ENCODE measurements at regions not wholly inside any gene's neighbourhood (a gene's known extent, or its start where the extent isn't known, plus 50 kb on each side); places are given as distances from the start of the nearest gene placed in this dataset.

DNA sequence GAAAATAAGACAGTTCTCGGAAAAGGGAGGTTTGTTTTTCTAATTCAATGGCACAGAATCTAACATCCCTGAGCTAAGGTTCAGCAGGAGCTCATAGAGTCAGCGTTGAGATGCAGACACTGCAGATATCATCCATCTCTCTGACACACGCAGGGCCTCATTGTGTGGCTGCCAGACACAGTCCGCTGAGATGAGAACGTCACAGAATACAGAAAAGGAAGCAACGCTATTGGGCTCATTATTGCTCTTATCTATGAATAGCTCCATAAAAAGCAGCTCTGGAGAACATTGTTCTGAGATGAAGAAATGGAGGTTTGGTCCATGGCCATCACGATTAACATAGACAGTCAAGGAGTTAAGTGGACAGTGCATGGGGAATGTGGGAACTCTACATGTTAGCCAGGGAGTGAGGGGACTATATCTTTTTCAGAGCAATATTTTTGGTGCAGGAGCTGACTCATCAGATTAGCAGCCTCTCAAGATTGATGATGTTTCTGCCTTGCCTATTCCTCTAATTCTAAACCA, 771.6 kb upstream of the CXADR start:
- no peak for DNase-seq
- TF ChIP-seq, protein P1, sequence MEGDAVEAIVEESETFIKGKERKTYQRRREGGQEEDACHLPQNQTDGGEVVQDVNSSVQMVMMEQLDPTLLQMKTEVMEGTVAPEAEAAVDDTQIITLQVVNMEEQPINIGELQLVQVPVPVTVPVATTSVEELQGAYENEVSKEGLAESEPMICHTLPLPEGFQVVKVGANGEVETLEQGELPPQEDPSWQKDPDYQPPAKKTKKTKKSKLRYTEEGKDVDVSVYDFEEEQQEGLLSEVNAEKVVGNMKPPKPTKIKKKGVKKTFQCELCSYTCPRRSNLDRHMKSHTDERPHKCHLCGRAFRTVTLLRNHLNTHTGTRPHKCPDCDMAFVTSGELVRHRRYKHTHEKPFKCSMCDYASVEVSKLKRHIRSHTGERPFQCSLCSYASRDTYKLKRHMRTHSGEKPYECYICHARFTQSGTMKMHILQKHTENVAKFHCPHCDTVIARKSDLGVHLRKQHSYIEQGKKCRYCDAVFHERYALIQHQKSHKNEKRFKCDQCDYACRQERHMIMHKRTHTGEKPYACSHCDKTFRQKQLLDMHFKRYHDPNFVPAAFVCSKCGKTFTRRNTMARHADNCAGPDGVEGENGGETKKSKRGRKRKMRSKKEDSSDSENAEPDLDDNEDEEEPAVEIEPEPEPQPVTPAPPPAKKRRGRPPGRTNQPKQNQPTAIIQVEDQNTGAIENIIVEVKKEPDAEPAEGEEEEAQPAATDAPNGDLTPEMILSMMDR (IDR thresholded peaks at IDR 0.05), result no peak
- no peak overlapping the region for H3K4me3 ChIP-seq
- intact Hi-C loops (cut with DNase I), result no loop called here
- no peak for ATAC-seq
- H3K27ac ChIP-seq, result no peak overlapping the region
- H3K4me1 ChIP-seq, result no peaks in the 10 kb centered on the region
- no peaks in the 10 kb centered on the region for H3K36me3 ChIP-seq
- no peaks in the 10 kb centered on the region for H3K27me3 ChIP-seq
- H3K9me3 ChIP-seq, result no peaks in the 10 kb centered on the region

- TF ChIP-seq, protein P1 (IDR thresholded peaks at IDR 0.05), result no peak
- H3K27ac ChIP-seq, result no peak overlapping the region
- peak; percentile 30 for ATAC-seq
- H3K9me3 ChIP-seq, result no peaks in the 10 kb centered on the region
- intact Hi-C loops (cut with DNase I), result no loop called here
- H3K36me3 ChIP-seq, result no peaks in the 10 kb centered on the region
- H3K4me1 ChIP-seq, result no peaks in the 10 kb centered on the region
- DNase-seq, result no peak
- H3K4me3 ChIP-seq, result no peak overlapping the region
- H3K27me3 ChIP-seq, result no peaks in the 10 kb centered on the region
Observed at GRCh38 chr21:16742131-16742641, 770.7 kb upstream of the CXADR start.

- intact Hi-C loops (cut with DNase I), result no loop called here
- TF ChIP-seq, protein P1 (IDR thresholded peaks at IDR 0.05), result no peak
- Histone ChIP-seq H3K4me1 (no peaks in the 10 kb centered on the region), H3K4me3 (no peak overlapping the region), H3K27me3 (no peaks in the 10 kb centered on the region), H3K27ac (no peak overlapping the region), H3K36me3 (no peaks in the 10 kb centered on the region), H3K9me3 (no peaks in the 10 kb centered on the region)
- no peak for ATAC-seq
- no peak for DNase-seq
Observed at GRCh38 chr21:16742741-16743140, 770.1 kb upstream of the CXADR start.

GRCh38 chr21:16743317-16743716, 769.5 kb upstream of the CXADR start:
- no peak for ATAC-seq
- TF ChIP-seq, protein P1 (IDR thresholded peaks at IDR 0.05), result no peak
- Histone ChIP-seq H3K9me3 (no peaks in the 10 kb centered on the region), H3K36me3 (no peaks in the 10 kb centered on the region), H3K27me3 (no peaks in the 10 kb centered on the region), H3K27ac (no peak overlapping the region), H3K4me1 (no peaks in the 10 kb centered on the region), H3K4me3 (no peak overlapping the region)
- intact Hi-C loops (cut with DNase I), result no loop called here
- no peak for DNase-seq

GRCh38 chr21:16750926-16751325, 761.9 kb upstream of the CXADR start:
- Histone ChIP-seq H3K4me3 (no peak overlapping the region), H3K36me3 (no peaks in the 10 kb centered on the region), H3K27ac (no peak overlapping the region), H3K9me3 (no peaks in the 10 kb centered on the region), H3K4me1 (no peaks in the 10 kb centered on the region), H3K27me3 (no peaks in the 10 kb centered on the region)
- intact Hi-C loops (cut with DNase I), result no loop called here
- ATAC-seq (no peak), DNase-seq (no peak)
- TF ChIP-seq, protein P1 (IDR thresholded peaks at IDR 0.05), result no peak
